GM19452 (cell line): ENCODE measurements at regions not wholly inside any gene's neighbourhood (a gene's known extent, or its start where the extent isn't known, plus 50 kb on each side); places are given as distances from the start of the nearest gene placed in this dataset.
"Not testable (repeated sequence)": the region's sequence is repeated elsewhere in the genome, so short reads cannot be mapped to it uniquely, and the experiment has no call there.

ENCODE experiments used
- ATAC-seq: cut with Tn5 transposase; IDR thresholded peaks from one replicate; pipeline ENCODE4 v1.9.1; 2021; ENCODE audit not compliant: unreplicated experiment

DNA sequence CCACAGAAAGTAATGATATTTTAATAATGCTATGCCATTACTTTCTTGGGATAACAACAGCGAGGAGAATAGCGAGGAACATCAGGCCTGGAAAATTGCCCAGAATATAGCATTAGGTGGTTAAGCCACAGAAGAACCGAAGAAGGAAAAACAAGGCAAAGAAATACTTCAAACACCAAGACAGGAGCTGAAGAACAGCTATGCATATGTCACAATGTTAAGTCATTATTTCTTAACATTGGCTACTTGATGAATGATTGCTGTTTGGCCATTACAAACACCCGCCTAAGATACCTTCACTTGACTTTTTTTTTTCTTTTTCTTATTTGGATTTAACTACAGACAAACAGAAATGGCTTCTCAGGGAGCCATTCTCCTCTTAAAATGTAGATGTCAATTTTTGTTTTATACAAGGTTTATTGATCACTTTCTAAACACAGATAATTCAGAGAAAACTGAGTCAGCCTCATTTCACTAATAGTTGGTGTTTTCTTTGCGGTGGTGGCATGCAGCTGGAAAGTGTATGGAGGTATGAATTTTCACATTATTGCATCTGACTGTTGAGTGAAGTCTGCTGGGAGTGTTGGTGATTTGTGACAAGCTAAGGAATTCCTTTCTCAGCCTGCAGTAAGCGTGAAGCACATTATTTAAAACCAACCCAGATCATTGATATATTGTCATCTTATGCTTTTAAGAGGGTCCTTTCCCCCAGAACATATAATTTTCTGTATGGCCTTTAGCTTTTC, 705.7 kb upstream of the NR2F2 start:
- no peak for ATAC-seq

DNA sequence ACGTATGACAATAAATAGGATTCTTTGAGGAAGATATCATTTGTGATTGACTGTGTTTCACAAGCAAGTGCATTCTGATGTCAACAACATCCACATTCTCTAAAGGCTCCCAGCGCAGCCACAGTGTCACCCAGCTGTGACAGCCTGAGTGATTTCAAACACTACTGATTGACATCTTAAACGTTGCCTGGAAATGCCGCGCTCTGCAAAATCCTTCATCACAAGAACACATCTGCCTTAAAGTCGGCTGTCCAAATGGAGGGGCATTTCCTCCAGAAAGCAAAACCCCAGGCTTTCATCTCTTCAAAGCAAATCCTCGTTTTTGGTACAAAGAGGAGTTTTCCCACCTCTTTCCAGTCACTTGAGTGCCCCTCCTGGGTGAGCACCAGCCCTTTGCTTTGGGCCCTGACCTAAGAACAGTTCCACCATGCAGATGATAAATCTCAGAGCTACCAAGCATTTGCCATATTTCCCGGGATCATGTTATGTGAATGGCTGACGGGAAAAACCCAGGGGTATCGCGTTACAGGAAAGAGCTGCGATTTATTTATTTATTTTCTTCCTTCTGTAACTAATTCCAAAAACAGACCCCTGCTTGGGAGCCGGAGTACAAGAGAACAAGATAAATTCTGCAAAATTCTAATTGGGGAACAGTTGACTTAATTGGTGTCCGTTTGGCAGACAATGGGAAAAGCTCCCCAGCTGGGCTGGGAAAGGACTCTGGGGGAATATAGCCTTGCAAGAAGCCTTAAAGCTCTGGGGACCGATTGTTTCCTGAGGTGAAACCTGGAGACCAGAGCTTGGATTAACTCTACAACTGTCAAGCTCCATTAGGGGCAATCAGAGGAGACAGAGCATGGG, 703.8 kb upstream of the NR2F2 start:
- no peak for ATAC-seq

- no peak for ATAC-seq
These were observed 700.9 kb upstream of the NR2F2 start for GRCh38 chr15:95629503-95630168.

GRCh38 chr15:95630683-95631082, 699.8 kb upstream of the NR2F2 start:
- ATAC-seq: no peak

DNA sequence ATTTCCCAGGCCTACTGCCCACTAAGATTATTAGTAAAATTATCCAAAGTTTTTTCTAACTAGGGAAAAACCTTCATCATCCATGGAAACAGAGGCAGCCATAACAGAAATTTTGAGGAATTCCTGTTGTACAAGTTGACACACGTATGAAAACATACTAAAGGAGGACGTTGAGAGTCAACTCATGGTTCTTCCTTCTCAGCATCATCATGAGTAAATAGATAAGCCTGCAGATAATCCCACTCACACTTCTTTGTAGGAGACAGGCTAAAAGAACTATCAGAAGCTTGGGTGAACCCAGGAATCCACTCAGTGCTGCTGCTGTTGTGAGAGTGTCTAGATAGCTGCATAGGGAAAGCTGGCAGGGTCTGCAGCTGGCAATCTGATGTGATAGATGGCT, 694.8 kb upstream of the NR2F2 start:
- no peak for ATAC-seq

DNA sequence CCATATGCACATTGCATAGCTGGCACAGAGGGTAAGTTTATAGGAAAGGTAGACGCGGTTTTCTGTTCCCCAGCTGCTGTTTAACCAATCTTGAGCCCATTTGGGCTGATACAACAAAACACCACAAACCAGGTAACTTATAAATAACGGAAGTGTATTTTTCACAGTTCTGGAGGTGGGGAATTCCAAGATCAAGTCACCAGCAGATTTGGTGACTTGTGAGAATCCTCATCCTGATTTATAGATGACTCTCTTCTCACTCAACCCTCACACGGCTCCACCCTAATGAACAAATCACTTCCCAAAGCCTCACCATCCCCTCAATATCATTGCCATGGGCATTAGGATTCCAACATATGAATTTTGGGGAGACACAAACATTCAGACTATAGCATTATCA, 694.4 kb upstream of the NR2F2 start:
- no peak for ATAC-seq

GRCh38 chr15:95637234-95637633, 693.3 kb upstream of the NR2F2 start:
- not testable (repeated sequence) for ATAC-seq

- no peak for ATAC-seq
These were observed 691.3 kb upstream of the NR2F2 start for GRCh38 chr15:95639208-95639607.

DNA sequence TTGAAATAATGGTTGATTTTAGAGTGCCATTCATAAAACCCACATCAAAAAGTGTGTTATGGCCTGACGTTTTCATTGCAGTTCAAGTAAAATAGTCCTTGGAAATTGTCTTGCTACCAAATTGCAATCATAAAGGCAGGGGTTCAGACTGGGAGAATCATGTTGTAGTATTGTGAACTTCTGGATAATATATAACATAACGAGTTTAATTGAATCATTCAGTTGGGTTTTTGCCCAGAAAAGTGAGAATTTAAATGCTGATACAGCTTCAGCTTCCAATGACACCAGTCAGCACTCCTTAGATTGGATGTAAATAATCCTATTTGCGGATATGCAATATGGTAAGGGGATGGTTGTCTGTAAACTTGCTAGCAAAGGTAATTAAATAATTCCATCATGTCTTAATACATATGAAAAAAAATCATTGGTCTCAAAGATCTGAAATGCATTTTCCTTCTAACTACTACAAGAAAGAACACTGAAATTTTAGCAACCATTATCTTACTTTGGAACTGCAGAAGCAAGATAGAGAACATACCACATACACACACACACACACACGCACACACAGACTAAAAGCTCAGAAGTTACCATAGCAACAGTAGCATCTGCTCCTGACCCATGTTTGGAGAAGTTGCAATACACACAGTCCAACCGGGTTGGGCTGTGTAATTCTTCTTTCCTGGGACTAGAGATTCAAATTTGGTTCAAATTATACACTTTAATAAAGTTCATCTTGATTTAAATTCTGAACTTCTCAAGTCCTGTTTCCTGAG, 686.2 kb upstream of the NR2F2 start:
- ATAC-seq: no peak

- no peak for ATAC-seq
These were observed 684.6 kb upstream of the NR2F2 start for GRCh38 chr15:95645791-95646338.

DNA sequence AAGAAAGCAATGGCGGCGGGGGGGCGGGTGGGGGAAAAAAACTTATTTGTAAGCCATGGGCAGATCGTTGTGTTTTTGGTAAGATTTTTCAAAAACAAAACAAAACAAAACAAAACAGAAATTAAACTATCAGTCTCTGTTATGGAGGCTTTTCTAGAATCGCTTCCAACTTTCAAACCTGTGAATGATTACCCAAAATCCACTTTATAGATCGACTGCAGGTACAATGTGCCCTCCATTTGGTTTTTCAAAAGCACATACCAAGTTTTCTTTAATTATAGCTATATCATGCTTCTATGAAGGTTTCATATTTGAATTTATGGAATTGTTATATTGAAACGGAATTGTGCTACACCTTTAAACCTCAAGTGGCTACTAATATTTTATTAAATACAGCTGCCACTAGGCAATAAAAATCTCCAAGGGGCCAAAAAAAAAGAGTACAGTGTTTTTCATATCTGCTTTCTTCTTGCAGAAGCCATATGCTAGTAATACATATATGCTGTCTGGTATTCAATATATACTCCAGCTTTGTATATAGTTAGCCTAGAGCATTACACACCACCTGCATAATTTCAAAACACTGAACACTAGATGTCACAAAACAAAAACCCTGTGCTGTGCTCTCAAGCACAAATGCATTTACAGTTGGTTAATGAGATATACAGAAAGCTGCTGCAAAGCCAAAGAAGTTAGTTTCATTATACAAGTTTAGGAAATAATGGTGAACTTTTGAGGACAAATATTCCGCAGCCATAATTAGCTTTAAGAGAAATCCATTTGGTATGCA, 683.8 kb upstream of the NR2F2 start:
- ATAC-seq: no peak

GRCh38 chr15:95647531-95648277, 682.8 kb upstream of the NR2F2 start:
- no peak for ATAC-seq

DNA sequence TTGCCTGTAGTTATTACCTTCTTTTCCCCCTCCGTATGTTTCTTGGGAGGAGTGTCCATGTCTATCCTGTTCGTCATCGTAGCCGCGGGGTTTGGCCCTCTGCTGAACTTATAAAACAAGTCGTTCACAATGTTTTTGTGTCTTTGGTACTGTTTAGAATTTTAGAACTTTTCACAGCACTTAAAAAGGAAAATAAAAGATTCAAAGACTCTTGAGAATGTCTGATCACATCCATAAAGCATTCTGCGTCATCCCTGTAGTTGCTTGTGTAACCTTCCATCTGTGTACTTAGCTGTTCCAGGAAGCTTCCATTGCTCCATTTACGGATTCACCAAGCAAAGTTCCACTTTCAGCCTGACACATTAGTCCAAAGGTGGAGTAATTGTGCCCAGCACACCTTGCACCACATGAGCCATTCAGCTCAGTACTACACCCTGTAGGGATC, 677.1 kb upstream of the NR2F2 start:
- ATAC-seq: no peak

DNA sequence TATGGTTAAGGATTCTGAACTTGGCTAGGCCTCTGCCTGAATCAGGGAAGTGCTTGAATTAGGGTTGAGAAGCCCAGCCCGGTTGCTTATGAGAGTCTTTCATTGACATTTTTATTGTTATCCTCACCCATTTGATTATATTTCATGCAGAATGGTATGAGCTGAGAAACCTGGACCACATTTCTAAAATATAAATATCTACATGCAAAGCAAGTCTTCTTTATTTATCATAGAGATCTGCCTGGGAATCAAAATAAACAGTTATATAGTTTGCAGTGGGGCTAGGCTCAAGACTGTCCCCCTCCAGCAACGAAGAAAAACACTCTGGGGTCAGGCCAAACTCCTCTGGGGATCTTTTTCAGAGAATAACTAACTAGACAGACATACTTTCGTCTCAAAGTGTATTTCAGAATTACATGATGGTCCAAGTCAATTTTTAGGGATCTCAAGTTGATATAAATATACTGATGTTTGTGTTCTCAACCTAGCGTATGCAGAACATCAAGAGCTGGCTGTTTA, 675.4 kb upstream of the NR2F2 start:
- ATAC-seq: no peak

- no peak for ATAC-seq
These were observed 673.9 kb upstream of the NR2F2 start for GRCh38 chr15:95656595-95656994.

GRCh38 chr15:95658799-95659198, 671.7 kb upstream of the NR2F2 start:
- no peak for ATAC-seq

DNA sequence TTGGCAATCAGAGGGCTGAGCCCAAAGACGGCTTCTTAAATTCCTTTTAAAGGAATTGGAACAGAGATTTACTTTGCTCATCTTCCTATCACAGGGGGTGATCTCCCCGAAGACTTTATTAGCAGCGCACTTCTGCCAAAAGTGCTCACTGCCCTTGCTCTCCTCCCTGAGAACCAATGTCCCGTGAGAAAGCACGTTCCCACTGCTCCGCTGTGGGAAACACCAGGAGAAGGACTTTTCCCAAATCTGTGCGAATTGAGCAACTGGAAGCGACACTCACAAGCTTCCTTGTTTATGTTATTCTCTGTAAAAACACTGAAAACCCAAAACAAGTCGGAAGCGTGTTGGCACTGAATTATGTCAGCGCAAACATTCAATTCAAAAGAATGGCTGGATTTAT, 670.8 kb upstream of the NR2F2 start:
- no peak for ATAC-seq

DNA sequence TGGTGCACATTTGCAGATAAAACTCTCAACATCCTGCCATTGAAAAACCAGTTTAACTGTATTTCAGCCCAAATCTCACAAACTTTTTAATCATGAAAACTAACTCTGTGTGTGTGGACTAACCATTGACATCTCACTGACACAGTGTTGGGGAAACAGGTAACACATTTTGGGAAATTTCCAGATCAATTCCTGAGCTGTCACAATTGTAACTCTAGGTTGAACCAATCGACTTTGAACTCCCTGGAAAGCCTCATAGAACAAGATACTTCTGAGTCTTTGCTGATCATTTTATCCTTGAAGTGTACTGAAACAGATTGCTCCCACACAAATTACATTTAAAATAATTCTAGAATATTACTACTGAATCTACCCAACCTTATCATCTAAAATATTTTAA, 667.9 kb upstream of the NR2F2 start:
- no peak for ATAC-seq
